ENCODE measurements at regions not wholly inside any gene's neighbourhood (a gene's known extent, or its start where the extent isn't known, plus 50 kb on each side); places are given as distances from the start of the nearest gene placed in this dataset.

DNA sequence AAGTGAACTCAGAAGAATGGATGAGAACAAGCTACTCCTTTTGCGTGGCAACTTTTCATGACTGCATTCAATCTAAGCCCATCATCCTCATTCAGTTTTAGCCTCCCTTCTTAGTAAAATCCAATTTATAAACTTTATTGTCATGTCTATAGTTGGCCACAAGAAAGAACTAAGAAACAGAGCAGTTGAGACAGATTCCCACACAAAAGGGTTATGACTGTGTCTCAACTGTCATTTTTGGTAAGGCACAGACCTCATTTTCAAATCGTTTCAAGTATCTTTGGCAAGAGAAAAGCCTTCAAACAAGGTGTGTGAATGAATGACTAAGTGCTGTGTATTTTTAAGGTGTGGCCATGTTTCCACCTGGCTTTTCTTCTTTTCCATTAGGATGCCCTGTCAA is 84.2 kb upstream of the CREB5 start:
- H3K9me3 ChIP-seq = no peaks in the 10 kb centered on the region
- WGBS, 2 donors = 86% methylated on average over 2 of the region's 2 CpGs
- H3K27me3 ChIP-seq = no peaks in the 10 kb centered on the region
- H3K4me3 ChIP-seq = no peak overlapping the region
- H3K36me3 ChIP-seq = no peaks in the 10 kb centered on the region
- H3K4me1 ChIP-seq = peaks cover 0 to 3% (median 0%) of the 10 kb centered on the region in 4 donors
- H3K27ac ChIP-seq = no peak overlapping the region
- TF ChIP-seq, protein P1, sequence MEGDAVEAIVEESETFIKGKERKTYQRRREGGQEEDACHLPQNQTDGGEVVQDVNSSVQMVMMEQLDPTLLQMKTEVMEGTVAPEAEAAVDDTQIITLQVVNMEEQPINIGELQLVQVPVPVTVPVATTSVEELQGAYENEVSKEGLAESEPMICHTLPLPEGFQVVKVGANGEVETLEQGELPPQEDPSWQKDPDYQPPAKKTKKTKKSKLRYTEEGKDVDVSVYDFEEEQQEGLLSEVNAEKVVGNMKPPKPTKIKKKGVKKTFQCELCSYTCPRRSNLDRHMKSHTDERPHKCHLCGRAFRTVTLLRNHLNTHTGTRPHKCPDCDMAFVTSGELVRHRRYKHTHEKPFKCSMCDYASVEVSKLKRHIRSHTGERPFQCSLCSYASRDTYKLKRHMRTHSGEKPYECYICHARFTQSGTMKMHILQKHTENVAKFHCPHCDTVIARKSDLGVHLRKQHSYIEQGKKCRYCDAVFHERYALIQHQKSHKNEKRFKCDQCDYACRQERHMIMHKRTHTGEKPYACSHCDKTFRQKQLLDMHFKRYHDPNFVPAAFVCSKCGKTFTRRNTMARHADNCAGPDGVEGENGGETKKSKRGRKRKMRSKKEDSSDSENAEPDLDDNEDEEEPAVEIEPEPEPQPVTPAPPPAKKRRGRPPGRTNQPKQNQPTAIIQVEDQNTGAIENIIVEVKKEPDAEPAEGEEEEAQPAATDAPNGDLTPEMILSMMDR (IDR thresholded peaks at IDR 0.05) = no peak
- TF ChIP-seq EP300 (IDR thresholded peaks at IDR 0.05) (no peak), POLR2A (IDR thresholded peaks at IDR 0.05) (no peak)
- no peak for DNase-seq (ENCODE audit: low spot score in 2 of 2)

DNA sequence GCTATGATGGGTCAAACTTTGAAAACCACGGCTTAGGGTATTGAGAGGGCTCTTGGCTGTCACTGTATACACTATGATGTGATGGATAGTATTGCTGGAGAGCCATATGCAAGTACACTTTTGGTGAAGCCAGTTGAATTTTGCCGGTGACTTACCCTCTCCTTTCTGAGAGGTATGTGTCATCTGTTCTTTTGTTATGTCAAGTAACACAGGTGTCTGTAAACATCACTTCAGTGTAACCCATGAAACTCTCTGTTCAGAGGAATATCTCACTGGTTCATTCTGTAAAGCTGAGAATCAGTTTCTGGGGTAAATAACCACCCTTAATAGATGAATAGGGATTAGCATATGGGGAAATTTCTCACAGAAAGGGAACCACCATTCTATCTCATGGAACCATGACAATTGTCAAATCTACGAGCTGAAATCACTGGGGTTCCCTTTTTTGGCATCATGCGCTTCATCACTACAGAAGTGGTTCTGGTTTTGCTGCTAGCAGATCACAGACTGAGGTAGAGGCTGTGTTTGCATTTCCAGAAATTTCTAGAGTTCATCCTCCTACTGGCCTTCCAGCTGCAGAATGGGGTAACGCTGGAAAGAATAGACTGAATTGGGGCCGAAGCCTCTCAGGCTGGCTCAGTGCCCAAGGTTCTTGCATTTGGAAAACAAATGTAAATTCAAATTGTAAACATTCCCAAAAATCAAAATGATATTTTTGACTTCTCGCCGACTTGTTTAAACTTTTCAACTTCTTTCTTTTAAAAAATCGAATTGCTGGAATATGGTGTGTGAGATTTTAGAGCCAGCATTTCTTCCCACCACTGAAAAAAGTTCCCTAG is 83.3 kb upstream of the CREB5 start:
- TF ChIP-seq, protein P1 (IDR thresholded peaks at IDR 0.05) = no peak
- H3K9me3 ChIP-seq = no peaks in the 10 kb centered on the region
- peaks cover 0 to 3% (median 0%) of the 10 kb centered on the region in 4 donors for H3K4me1 ChIP-seq
- H3K36me3 ChIP-seq = no peaks in the 10 kb centered on the region
- no peak overlapping the region for H3K4me3 ChIP-seq
- DNase-seq (ENCODE audit: low spot score in 2 of 2) = no peak
- WGBS, 2 donors = 60 to 63% methylated on average over 9 of the region's 9 CpGs
- no peak overlapping the region for H3K27ac ChIP-seq
- no peaks in the 10 kb centered on the region for H3K27me3 ChIP-seq

DNA sequence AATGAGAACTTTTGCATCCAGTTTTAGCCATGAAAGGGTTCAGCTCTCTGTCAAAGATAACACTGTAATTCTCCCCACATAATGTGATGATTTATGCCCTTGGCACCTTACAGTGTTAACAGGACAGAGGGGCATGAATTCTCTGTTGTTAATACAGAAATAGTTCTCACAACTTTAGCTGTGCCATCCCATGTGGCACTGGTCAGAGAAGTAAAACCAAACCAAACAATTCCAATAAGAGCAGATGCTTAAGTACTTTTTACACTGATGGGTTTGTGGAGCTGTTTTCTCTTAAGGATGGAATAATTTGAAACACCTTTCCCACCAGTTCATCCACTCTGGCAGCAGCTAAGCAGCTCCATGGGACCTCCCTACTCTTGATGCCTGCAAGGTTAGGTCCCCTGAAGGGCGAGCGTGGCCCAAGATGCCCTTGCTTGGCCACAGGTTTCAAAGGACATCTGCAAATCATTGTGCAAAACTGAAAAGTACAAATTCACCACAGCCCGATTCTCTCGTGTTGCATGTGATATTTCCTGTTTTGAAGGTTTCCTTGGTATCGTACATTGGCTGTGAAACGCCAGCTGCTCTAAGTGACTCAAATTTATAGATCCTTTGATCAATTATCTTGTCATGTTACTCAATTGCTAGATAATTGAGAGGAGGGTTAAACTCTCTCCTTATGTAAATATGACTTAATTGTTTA is 82.5 kb upstream of the CREB5 start:
- Histone ChIP-seq H3K9me3 (peaks cover 0 to 1% (median under 1%) of the 10 kb centered on the region in 4 donors), H3K36me3 (no peaks in the 10 kb centered on the region), H3K27me3 (no peaks in the 10 kb centered on the region), H3K4me3 (no peak overlapping the region), H3K27ac (no peak overlapping the region), H3K4me1 (peaks cover 0 to 3% (median 0%) of the 10 kb centered on the region in 4 donors)
- DNase-seq (ENCODE audit: low spot score in 2 of 2) = no peak
- WGBS, 2 donors = 46 to 53% methylated on average over 6 of the region's 6 CpGs
- TF ChIP-seq, protein P1 (IDR thresholded peaks at IDR 0.05) = no peak
- TF ChIP-seq EP300 (IDR thresholded peaks at IDR 0.05) = no peak
- no peak for TF ChIP-seq POLR2A (IDR thresholded peaks at IDR 0.05)

DNA sequence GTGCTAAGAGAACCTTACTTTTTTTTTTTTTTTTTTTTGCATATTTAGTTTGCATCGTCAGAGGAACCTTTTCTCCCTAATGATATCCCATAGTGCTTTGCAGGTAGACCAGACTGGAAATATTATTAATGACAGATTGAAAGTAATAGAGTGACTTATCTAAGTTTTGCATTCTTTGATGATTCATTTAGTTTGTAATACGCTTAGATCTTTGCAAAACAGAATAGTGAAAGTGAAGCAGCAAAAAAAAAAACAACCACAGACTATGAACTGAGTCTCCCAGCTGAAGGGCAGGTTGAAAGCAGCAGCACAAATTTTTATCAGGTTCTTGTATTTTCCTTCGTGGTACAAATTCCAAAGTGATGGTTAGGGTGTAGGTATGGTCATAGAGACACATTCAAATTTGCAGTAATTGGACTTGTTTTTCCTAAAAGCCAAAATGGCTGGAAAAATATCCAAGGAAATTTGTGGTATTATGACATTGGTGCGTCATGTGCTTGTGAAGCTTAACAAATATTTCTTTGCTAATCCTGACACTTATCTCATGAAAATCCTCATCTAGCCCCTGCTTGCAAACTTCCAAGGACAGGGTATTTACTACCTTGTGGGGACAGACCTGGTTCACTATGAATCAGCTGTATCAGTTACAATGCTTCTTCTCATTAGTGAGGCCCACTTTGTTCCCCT is 81.8 kb upstream of the CREB5 start:
- Histone ChIP-seq H3K9me3 (peaks cover 0 to 7% (median 1%) of the 10 kb centered on the region in 4 donors), H3K27ac (no peak overlapping the region), H3K4me3 (no peak overlapping the region), H3K27me3 (no peaks in the 10 kb centered on the region), H3K4me1 (peaks cover 0 to 3% (median 0%) of the 10 kb centered on the region in 4 donors), H3K36me3 (no peaks in the 10 kb centered on the region)
- TF ChIP-seq, protein P1 (IDR thresholded peaks at IDR 0.05) = no peak
- TF ChIP-seq EP300 (IDR thresholded peaks at IDR 0.05) (no peak), POLR2A (IDR thresholded peaks at IDR 0.05) (no peak)
- WGBS, 2 donors = 60 to 63% methylated on average over 4 of the region's 4 CpGs
- DNase-seq (ENCODE audit: low spot score in 2 of 2) = no peak
